NT2/D1 (cell line): ENCODE measurements at regions not wholly inside any gene's neighbourhood (a gene's known extent, or its start where the extent isn't known, plus 50 kb on each side); places are given as distances from the start of the nearest gene placed in this dataset.

Source experiments
- SUZ12 ChIP-seq: IDR thresholded peaks from 2 replicates; pipeline ENCODE4 v1.6.1; 2011; ENCODE audit not compliant: insufficient read length, insufficient read depth; ENCODE audit errors: extremely low read depth
- YY1 ChIP-seq: IDR thresholded peaks from 2 replicates; pipeline ENCODE4 v1.6.1; 2011; ENCODE audit not compliant: insufficient read length, insufficient read depth
- ZNF274 ChIP-seq: IDR thresholded peaks from 2 replicates; pipeline ENCODE4 v1.6.1; 2011; ENCODE audit warnings: mild to moderate bottlenecking, low read depth, low read length

- no peak for TF ChIP-seq ZNF274
- no peak for TF ChIP-seq YY1
- no peak for TF ChIP-seq SUZ12
Measured at GRCh38 chr1:218996362-218996761, 177.3 kb upstream of the LYPLAL1 start.
